ENCODE measurements at regions not wholly inside any gene's neighbourhood (a gene's known extent, or its start where the extent isn't known, plus 50 kb on each side); places are given as distances from the start of the nearest gene placed in this dataset.

DNA sequence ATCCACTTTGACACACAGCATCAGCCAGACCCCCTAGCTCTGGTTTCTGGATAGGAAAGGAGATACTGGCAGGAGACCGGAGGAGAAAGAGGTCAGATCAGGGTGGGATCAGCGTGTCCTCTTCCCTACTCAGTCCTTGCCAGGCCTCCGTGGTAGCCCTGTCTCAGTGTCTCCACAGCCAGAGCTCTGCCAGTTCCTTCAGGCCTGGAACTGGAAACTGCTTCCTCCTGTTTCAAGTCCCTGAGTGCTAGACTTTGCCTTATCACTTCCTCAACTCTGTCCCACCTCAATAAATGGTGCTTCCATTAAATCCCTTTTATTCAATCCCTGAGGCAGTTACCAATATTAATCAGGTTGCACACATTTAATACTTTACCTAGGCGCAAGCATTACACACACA lies 96.8 kb upstream of the LY86 start:
- TF ChIP-seq ISL1 (CRISPR knock-in tag; IDR thresholded peaks at IDR 0.05): no peak
- no peak for TF ChIP-seq CSDC2 (CRISPR knock-in tag; IDR thresholded peaks at IDR 0.05)
- TF ChIP-seq, protein P1, sequence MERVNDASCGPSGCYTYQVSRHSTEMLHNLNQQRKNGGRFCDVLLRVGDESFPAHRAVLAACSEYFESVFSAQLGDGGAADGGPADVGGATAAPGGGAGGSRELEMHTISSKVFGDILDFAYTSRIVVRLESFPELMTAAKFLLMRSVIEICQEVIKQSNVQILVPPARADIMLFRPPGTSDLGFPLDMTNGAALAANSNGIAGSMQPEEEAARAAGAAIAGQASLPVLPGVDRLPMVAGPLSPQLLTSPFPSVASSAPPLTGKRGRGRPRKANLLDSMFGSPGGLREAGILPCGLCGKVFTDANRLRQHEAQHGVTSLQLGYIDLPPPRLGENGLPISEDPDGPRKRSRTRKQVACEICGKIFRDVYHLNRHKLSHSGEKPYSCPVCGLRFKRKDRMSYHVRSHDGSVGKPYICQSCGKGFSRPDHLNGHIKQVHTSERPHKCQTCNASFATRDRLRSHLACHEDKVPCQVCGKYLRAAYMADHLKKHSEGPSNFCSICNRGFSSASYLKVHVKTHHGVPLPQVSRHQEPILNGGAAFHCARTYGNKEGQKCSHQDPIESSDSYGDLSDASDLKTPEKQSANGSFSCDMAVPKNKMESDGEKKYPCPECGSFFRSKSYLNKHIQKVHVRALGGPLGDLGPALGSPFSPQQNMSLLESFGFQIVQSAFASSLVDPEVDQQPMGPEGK (CRISPR knock-in tag; IDR thresholded peaks at IDR 0.05; ENCODE audit: borderline replicate concordance): no peak
- TF ChIP-seq ZFP30 (CRISPR knock-in tag; IDR thresholded peaks at IDR 0.05): no peak
- TF ChIP-seq SNAI2 (CRISPR knock-in tag; IDR thresholded peaks at IDR 0.05): no peak
- no peak for TF ChIP-seq TOX (CRISPR knock-in tag; IDR thresholded peaks at IDR 0.05; ENCODE audit: borderline replicate concordance)
- no peak for TF ChIP-seq RARB (CRISPR knock-in tag; IDR thresholded peaks at IDR 0.05)
- no peak for TF ChIP-seq ARNTL (CRISPR knock-in tag; IDR thresholded peaks at IDR 0.05; ENCODE audit: borderline replicate concordance, low read depth)
